SU-DHL-6 (cell line): ENCODE measurements at regions not wholly inside any gene's neighbourhood (a gene's known extent, or its start where the extent isn't known, plus 50 kb on each side); places are given as distances from the start of the nearest gene placed in this dataset.

Experiments
- H2AFZ ChIP-seq: fragments of 200-600 bp; sonication (generic); 2 replicates; pipeline ENCODE4 v1.6.1; 2014; ENCODE audit warnings: low read depth, mild to moderate bottlenecking, moderate library complexity, mixed read lengths, antibody characterized with exemption, low read length; ENCODE audit not compliant: severe bottlenecking
- H3F3A ChIP-seq: fragments of 200-600 bp; shearing (Covaris generic); 2 replicates; pipeline ENCODE4 v1.6.0; 2016; ENCODE audit warnings: antibody characterized with exemption, mild to moderate bottlenecking; ENCODE audit not compliant: insufficient read depth
- H3K27ac ChIP-seq: fragments of 200-600 bp; sonication (generic); 2 replicates; pipeline ENCODE4 v1.5.1; 2016; ENCODE audit warnings: low read depth, mild to moderate bottlenecking, low read length, moderate library complexity, mixed read lengths
- H3K27me3 ChIP-seq: fragments of 200-600 bp; sonication (generic), shearing (Covaris generic); 2 replicates; pipeline ENCODE4 v1.6.0; 2014; ENCODE audit warnings: mild to moderate bottlenecking, low read length
- H3K36me3 ChIP-seq: fragments of 200-600 bp; sonication (generic); 2 replicates; pipeline ENCODE4 v1.6.1; 2014; ENCODE audit warnings: mild to moderate bottlenecking, low read length, mixed read lengths
- H3K4me2 ChIP-seq: fragments of 300-600, 200-600 bp; shearing (Covaris generic), sonication (generic); 2 replicates; pipeline ENCODE4 v1.6.0; 2014; ENCODE audit warnings: low read length, low read depth, mild to moderate bottlenecking; ENCODE audit not compliant: poor library complexity, severe bottlenecking
- H3K4me3 ChIP-seq: fragments of 200-600 bp; sonication (generic); 2 replicates; pipeline ENCODE4 v1.5.1; 2014; ENCODE audit warnings: antibody characterized with exemption, low read length, mild to moderate bottlenecking, mixed read lengths; ENCODE audit not compliant: insufficient read depth, poor library complexity, severe bottlenecking
- H3K79me2 ChIP-seq: fragments of 200-600 bp; sonication (generic); 2 replicates; pipeline ENCODE4 v1.6.1; 2014; ENCODE audit warnings: mild to moderate bottlenecking, low read length, moderate library complexity; ENCODE audit not compliant: insufficient read depth
- H3K9ac ChIP-seq: fragments of 200-600 bp; sonication (generic); 2 replicates; pipeline ENCODE4 v1.7.0; 2014; ENCODE audit warnings: mild to moderate bottlenecking, low read length
- H3K9me2 ChIP-seq: fragments of 200-600 bp; sonication (generic); replicated peaks from 2 replicates; pipeline ENCODE4 v1.6.1; 2014; ENCODE audit warnings: low read length; ENCODE audit not compliant: insufficient read depth
- H3K9me3 ChIP-seq: fragments of 200-600 bp; sonication (generic); 2 replicates; pipeline ENCODE4 v1.6.1; 2014; ENCODE audit warnings: low read length, mixed read lengths; ENCODE audit not compliant: insufficient read depth
- H4K20me1 ChIP-seq: fragments of 200-600 bp; sonication (generic); 2 replicates; pipeline ENCODE4 v1.6.1; 2014; ENCODE audit warnings: low read depth, mild to moderate bottlenecking, antibody characterized with exemption, low read length, moderate library complexity, mixed read lengths
- CTCF ChIP-seq: fragments of 200-600 bp; sonication (generic); IDR thresholded peaks from one replicate; pipeline ENCODE4 v1.5.1; 2017; ENCODE audit warnings: antibody characterized with exemption, mild to moderate bottlenecking, low read length, moderate library complexity; ENCODE audit not compliant: insufficient read depth, poor library complexity, severe bottlenecking
- EZH2phosphoT487 ChIP-seq: fragments of 200-600 bp; sonication (generic), shearing (Covaris generic); conservative IDR thresholded peaks from 2 replicates; pipeline ENCODE4 v1.6.1; 2018; ENCODE audit warnings: mild to moderate bottlenecking, antibody characterized with exemption, low read length, moderate library complexity, mixed read lengths

- no peaks in the 10 kb centered on the region for H3K79me2 ChIP-seq
- H3K9me3 ChIP-seq, result no peaks in the 10 kb centered on the region
- TF ChIP-seq EZH2phosphoT487, result no peak
- no peak for TF ChIP-seq CTCF
- no peak overlapping the region for H3K9ac ChIP-seq
- H3K9me2 ChIP-seq, result no peaks in the 10 kb centered on the region
- H3K27ac ChIP-seq, result no peak overlapping the region
- no peaks in the 10 kb centered on the region for H3K27me3 ChIP-seq
- H4K20me1 ChIP-seq, result no peaks in the 10 kb centered on the region
- no peaks in the 10 kb centered on the region for H3K36me3 ChIP-seq
- no peak overlapping the region for H3K4me3 ChIP-seq
- H3K4me2 ChIP-seq, result no peak overlapping the region
- no peak overlapping the region for H2AFZ ChIP-seq
- H3F3A ChIP-seq, result no peaks in the 10 kb centered on the region
These were observed 450.0 kb downstream of the FOXG1 start for GRCh38 chr14:29216268-29217232.

GRCh38 chr14:29217813-29218450, 451.3 kb downstream of the FOXG1 start:
- H3K36me3 ChIP-seq, result no peaks in the 10 kb centered on the region
- TF ChIP-seq CTCF (no peak), EZH2phosphoT487 (no peak)
- H3K79me2 ChIP-seq, result no peaks in the 10 kb centered on the region
- peak overlapping the region; percentile 53 for H2AFZ ChIP-seq
- no peaks in the 10 kb centered on the region for H3K27me3 ChIP-seq
- H3K4me2 ChIP-seq, result no peak overlapping the region
- H3K9ac ChIP-seq, result no peak overlapping the region
- H3K9me2 ChIP-seq, result no peaks in the 10 kb centered on the region
- H3F3A ChIP-seq, result no peaks in the 10 kb centered on the region
- no peaks in the 10 kb centered on the region for H3K9me3 ChIP-seq
- H4K20me1 ChIP-seq, result no peaks in the 10 kb centered on the region
- H3K4me3 ChIP-seq, result no peak overlapping the region
- no peak overlapping the region for H3K27ac ChIP-seq

GRCh38 chr14:29220072-29220471, 453.5 kb downstream of the FOXG1 start:
- TF ChIP-seq EZH2phosphoT487 (no peak), CTCF (no peak)
- Histone ChIP-seq H3K9me2 (no peaks in the 10 kb centered on the region), H3K4me3 (no peak overlapping the region), H4K20me1 (no peaks in the 10 kb centered on the region), H3K9ac (no peak overlapping the region), H3K27me3 (no peaks in the 10 kb centered on the region), H3K4me2 (no peak overlapping the region), H3K9me3 (no peaks in the 10 kb centered on the region), H2AFZ (no peak overlapping the region), H3K27ac (no peak overlapping the region), H3K36me3 (no peaks in the 10 kb centered on the region), H3K79me2 (no peaks in the 10 kb centered on the region), H3F3A (no peaks in the 10 kb centered on the region)
